ENCODE measurements at regions not wholly inside any gene's neighbourhood (a gene's known extent, or its start where the extent isn't known, plus 50 kb on each side); places are given as distances from the start of the nearest gene placed in this dataset.

DNA sequence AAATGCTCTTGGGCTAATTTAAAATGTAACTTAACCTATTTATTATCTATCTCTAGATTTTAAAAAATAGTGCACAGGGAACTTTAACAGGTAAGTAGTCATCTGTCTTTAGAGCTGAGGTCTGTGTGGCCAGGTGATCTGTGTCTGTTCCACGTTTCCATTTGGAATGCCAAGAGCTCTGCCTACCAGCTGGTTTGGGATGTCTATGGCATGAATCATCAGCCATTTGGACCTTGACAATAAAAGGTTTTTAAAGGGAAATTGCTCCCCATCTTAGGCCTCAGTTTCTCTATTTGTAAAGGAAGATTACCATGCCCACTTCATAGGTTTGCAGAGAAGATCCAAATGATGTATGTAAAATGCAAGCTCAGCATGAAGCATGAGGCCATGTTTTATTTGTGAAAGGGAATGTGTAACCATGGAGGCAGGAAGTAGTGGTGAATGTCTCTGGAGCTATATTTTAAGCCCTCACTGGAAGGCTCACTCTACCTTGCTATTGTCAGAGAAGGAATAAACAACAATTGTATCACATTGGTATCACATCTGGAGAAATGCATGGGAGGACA lies 548.1 kb upstream of the LMCD1 start:
- Histone ChIP-seq H3K4me1 (no peaks in the 10 kb centered on the region), H3K27me3 (no peaks in the 10 kb centered on the region), H3K4me3 (ENCODE audit: low read depth, low read length) (no peak overlapping the region), H3K36me3 (no peaks in the 10 kb centered on the region), H3K9me3 (no peaks in the 10 kb centered on the region)
- TF ChIP-seq, protein P1, sequence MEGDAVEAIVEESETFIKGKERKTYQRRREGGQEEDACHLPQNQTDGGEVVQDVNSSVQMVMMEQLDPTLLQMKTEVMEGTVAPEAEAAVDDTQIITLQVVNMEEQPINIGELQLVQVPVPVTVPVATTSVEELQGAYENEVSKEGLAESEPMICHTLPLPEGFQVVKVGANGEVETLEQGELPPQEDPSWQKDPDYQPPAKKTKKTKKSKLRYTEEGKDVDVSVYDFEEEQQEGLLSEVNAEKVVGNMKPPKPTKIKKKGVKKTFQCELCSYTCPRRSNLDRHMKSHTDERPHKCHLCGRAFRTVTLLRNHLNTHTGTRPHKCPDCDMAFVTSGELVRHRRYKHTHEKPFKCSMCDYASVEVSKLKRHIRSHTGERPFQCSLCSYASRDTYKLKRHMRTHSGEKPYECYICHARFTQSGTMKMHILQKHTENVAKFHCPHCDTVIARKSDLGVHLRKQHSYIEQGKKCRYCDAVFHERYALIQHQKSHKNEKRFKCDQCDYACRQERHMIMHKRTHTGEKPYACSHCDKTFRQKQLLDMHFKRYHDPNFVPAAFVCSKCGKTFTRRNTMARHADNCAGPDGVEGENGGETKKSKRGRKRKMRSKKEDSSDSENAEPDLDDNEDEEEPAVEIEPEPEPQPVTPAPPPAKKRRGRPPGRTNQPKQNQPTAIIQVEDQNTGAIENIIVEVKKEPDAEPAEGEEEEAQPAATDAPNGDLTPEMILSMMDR (IDR thresholded peaks at IDR 0.05; ENCODE audit: low read depth, low read length): no peak
- no peak for DNase-seq

DNA sequence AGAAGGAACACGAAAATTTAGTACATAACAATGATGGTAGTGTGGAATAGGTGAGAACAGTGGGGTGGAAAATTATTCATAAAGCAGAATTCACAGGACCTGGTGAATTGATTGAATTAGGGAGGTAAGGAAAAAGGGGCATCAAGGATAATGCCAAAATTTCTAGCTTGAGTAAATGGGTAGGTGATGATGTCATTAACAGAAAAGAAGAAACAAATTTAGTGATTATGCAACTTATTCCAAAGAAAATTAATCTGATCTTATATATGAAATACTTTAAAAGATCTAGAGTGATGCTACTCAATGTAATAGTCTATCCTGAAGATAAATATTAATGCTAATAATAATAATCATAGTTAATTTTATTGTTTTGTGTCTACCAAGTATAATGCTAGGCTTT lies 544.6 kb upstream of the LMCD1 start:
- Histone ChIP-seq H3K9me3 (no peaks in the 10 kb centered on the region), H3K27me3 (no peaks in the 10 kb centered on the region), H3K36me3 (no peaks in the 10 kb centered on the region), H3K4me1 (no peaks in the 10 kb centered on the region), H3K4me3 (ENCODE audit: low read depth, low read length) (no peak overlapping the region)
- DNase-seq: no peak
- TF ChIP-seq, protein P1 (IDR thresholded peaks at IDR 0.05; ENCODE audit: low read depth, low read length): no peak

DNA sequence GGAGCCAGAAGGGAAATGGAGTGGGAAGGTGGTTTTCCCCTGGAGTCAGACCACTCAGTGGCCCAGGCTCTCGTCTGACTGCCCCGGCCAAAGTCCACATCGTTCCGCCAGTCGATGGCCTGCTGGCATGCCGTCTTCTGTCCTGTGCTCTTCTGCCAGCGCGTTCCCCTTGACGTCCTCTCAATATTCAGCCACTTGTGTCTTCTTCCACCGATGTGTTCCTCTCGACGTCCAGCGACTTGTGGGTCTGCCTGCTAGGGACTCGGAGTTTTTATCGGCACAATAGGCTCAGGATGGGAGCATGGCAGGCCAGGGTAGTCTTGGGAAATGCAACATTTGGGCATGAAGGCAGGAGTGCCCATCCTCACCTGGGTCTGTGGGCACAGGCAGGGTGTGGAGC lies 542.5 kb upstream of the LMCD1 start:
- Histone ChIP-seq H3K4me3 (ENCODE audit: low read depth, low read length) (no peak overlapping the region), H3K4me1 (no peaks in the 10 kb centered on the region), H3K27me3 (no peaks in the 10 kb centered on the region), H3K9me3 (no peaks in the 10 kb centered on the region), H3K36me3 (no peaks in the 10 kb centered on the region)
- TF ChIP-seq, protein P1 (IDR thresholded peaks at IDR 0.05; ENCODE audit: low read depth, low read length): no peak
- no peak for DNase-seq

DNA sequence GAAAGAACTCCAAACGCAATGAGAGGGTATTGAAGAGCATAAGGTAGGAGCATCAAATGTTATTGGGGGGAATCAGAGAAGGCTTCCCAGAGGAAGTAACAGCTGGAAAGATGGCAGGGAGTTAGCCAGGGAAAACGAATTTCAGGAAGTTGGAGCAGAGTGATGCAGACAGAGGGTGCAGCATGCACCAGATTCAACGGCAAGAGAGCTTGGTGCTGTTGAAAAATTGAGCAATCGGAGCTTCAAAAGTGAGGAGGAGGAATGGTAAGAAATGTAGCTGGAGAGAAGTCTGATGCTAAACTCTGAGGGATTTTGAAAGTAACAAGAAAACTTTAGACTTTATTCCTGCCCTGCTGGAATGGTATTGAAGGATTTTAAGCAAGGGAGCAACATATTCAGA lies 541.0 kb upstream of the LMCD1 start:
- no peak for DNase-seq
- no peaks in the 10 kb centered on the region for H3K27me3 ChIP-seq
- H3K4me1 ChIP-seq: no peaks in the 10 kb centered on the region
- no peak overlapping the region for H3K4me3 ChIP-seq (ENCODE audit: low read depth, low read length)
- H3K9me3 ChIP-seq: no peaks in the 10 kb centered on the region
- TF ChIP-seq, protein P1 (IDR thresholded peaks at IDR 0.05; ENCODE audit: low read depth, low read length): no peak
- no peaks in the 10 kb centered on the region for H3K36me3 ChIP-seq

DNA sequence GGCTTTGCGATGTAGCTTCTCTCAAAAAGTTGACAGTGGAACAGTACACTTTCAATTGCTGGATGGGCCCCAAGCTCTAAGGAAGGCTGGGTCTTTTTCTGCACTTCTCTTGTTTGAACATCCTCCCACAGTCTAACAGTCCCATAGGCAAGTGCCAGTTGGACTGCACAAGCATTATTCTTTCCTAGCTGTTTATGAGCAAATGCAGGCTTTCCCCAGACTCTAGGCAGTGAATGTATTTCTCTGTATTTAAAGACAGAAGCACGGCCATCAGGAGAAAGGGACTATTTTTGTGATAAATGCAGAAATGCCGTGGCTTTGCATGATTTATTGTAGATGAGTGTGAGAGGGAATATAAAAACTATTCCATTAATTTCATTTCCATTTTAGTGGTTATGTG lies 539.3 kb upstream of the LMCD1 start:
- Histone ChIP-seq H3K4me1 (no peaks in the 10 kb centered on the region), H3K27me3 (no peaks in the 10 kb centered on the region)
- no peak for DNase-seq

DNA sequence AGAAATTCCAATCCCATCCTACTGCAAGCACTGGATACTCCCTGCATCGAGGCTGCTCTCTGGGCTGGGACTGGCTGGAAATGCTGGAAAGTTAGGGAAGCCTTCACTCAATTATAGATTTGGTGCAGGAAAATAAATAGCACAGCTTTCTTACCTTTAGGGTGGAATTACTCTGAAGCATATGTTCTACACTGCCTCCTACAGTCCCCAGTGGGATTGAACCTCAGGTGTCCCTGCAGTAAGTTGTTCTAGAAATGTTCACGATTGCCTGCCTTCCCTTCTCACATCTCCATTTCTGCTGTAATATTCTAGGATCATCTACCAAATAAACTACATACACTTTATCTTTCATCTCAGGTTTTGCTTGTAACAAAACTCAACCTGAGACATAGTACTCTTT lies 536.7 kb upstream of the LMCD1 start:
- H3K36me3 ChIP-seq: no peaks in the 10 kb centered on the region
- H3K9me3 ChIP-seq: no peaks in the 10 kb centered on the region
- no peaks in the 10 kb centered on the region for H3K4me1 ChIP-seq
- TF ChIP-seq, protein P1 (IDR thresholded peaks at IDR 0.05; ENCODE audit: low read depth, low read length): no peak
- H3K27me3 ChIP-seq: no peaks in the 10 kb centered on the region
- no peak overlapping the region for H3K4me3 ChIP-seq (ENCODE audit: low read depth, low read length)
- DNase-seq: no peak

More for the DNA sequence above, 539.3 kb upstream of the LMCD1 start:
- TF ChIP-seq, protein P1 (IDR thresholded peaks at IDR 0.05; ENCODE audit: low read depth, low read length): no peak
- no peaks in the 10 kb centered on the region for H3K9me3 ChIP-seq
- H3K4me3 ChIP-seq (ENCODE audit: low read depth, low read length): no peak overlapping the region
- no peaks in the 10 kb centered on the region for H3K36me3 ChIP-seq
